Spinal cord (tissue), 9 donors: ENCODE measurements at regions not wholly inside any gene's neighbourhood (a gene's known extent, or its start where the extent isn't known, plus 50 kb on each side); places are given as distances from the start of the nearest gene placed in this dataset.
A peak's percentile ranks its signal among the peaks of the same experiment; 100 is the strongest.
"Not testable (repeated sequence)": the region's sequence is repeated elsewhere in the genome, so short reads cannot be mapped to it uniquely, and the experiment has no call there.

Experiments
- DNase-seq, 6 donors: peaks; one replicate each; pipeline versions ENCODE4 v3.0.0 to v3.0.0-alpha.2; 2013 to 2015; ENCODE audit warnings: low spot score in 6 of 6, low read depth in 4 of 6
- H3K27ac ChIP-seq: one replicate; pipeline ENCODE4 v1.5.1; 2013; ENCODE audit warnings: low read depth, low read length, control low read depth
- H3K27me3 ChIP-seq: one replicate; pipeline ENCODE4 v1.6.1; 2013; ENCODE audit warnings: low read length; ENCODE audit not compliant: control insufficient read depth, insufficient read depth
- H3K36me3 ChIP-seq: one replicate; pipeline ENCODE4 v1.6.1; 2013; ENCODE audit warnings: low read length; ENCODE audit not compliant: control insufficient read depth, insufficient read depth
- H3K4me1 ChIP-seq: one replicate; pipeline ENCODE4 v1.6.1; 2013; ENCODE audit warnings: low read length; ENCODE audit not compliant: control insufficient read depth, insufficient read depth
- H3K4me3 ChIP-seq: one replicate; pipeline ENCODE4 v1.5.1; 2013; ENCODE audit warnings: low read depth, low read length, control low read depth
- H3K9me3 ChIP-seq: one replicate; pipeline ENCODE4 v1.6.1; 2013; ENCODE audit warnings: low read length; ENCODE audit not compliant: control insufficient read depth, insufficient read depth
- WGBS: methylation state at CpG from one replicate; pipeline ENCODE4 v1.1.5; 2013; ENCODE audit warnings: missing lambda C conversion rate; ENCODE audit not compliant: insufficient coverage; 5-methylcytosine and 5-hydroxymethylcytosine counted together
- donor health status: healthy.

DNA sequence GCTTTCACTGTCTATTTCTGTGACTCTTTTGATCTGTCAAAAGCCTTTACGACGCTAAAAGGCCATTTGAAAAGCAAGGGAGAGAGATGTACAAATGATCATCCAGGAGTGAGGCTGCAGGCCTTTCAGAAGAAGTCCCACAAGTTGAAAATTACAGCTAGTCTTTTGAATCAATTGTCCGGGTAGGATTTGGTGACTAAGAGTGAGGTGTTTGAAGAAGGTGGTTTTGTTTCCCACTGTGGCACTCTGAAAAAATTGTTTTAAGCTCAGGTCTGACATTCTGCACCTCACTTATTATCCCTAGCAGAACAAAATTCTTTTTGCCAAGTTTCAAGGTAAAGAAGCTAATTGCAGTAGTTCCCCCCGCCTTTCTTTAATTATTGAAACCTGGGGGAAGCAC is 50.8 kb upstream of the TMEM108 start:
- no peaks in the 10 kb centered on the region for H3K9me3 ChIP-seq
- no peak for DNase-seq
- no peaks in the 10 kb centered on the region for H3K4me1 ChIP-seq
- no peak overlapping the region for H3K27ac ChIP-seq
- H3K4me3 ChIP-seq, result no peak overlapping the region
- H3K36me3 ChIP-seq, result no peaks in the 10 kb centered on the region
- 79% methylated on average over 2 of the region's 4 CpGs for WGBS
- no peaks in the 10 kb centered on the region for H3K27me3 ChIP-seq

DNA sequence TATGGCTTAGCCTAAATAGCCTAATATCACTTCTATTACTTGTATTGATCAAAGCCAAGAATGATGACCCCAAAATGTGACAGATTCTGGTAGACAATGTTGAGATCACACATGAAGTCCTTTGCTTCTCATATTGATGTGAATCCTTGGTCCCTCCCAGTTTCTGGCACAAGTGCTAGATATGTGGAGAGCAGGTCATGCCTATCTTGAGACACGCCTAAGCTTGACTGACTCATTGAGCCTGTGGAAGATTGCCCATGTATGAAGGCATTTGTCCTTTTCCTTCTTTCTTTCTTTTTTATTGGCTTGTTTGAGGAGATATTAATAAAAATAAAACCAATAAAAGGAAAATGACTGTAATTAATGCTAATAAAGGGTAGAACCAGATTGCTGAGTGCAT is 54.0 kb upstream of the TMEM108 start:
- H3K4me1 ChIP-seq, result no peaks in the 10 kb centered on the region
- H3K27ac ChIP-seq, result no peak overlapping the region
- no peak for DNase-seq
- no peak overlapping the region for H3K4me3 ChIP-seq
- WGBS, result no CpG with 5 or more reads among the region's 1 CpG
- no peaks in the 10 kb centered on the region for H3K9me3 ChIP-seq
- H3K27me3 ChIP-seq, result no peaks in the 10 kb centered on the region
- no peaks in the 10 kb centered on the region for H3K36me3 ChIP-seq

DNA sequence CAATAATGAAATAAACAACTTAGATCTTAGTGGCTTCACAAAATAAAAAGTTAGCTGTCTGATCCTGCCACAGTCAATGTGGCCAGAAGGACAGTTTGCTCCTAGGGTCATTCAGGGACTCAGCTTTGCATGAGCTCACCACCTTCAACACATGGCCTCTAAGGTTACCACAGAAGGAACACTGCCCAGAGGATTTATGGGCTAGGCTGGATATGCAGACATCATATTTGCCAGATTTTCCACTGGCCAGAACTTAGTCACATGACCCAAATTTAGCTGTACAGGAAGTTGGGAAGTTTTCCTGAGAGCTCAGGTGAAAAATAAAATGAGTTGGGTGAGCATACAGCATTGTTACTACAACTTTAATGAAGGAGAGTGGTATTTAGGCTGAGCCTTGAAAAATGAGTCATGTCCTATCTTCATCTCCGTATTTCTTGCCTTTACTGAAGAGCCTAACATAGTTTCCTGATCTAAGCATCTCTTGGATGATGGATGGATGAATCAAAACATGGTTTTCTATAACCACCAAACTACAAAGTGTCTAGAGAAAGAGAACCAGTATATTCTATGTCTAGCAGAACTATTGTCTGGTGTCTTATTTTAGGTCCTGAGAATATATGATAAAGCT is 54.9 kb upstream of the TMEM108 start:
- no CpG with 5 or more reads among the region's 1 CpG for WGBS
- H3K9me3 ChIP-seq, result no peaks in the 10 kb centered on the region
- H3K36me3 ChIP-seq, result no peaks in the 10 kb centered on the region
- H3K27ac ChIP-seq, result no peak overlapping the region
- no peak overlapping the region for H3K4me3 ChIP-seq
- DNase-seq, result no peak
- no peaks in the 10 kb centered on the region for H3K4me1 ChIP-seq
- H3K27me3 ChIP-seq, result no peaks in the 10 kb centered on the region

DNA sequence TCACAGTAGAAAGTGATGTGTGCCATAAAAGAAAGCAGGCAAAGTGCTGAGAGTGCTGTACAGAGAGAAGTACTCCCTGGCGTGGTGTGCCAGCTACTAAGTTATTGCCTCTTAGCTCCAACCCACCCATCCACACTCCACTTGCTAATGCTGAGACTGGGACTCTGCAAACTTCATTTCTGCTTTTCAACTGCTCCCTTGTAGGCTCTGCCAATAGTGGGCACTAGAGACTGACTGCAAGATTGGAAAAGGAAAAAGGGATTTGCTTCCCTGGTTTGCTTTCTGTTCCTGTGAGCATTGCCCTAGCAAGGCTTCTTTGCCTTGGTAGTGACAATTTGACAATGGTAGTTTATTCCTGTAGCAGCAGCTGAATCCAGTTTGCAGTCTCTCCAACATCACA is 56.5 kb upstream of the TMEM108 start:
- Histone ChIP-seq H3K4me3 (no peak overlapping the region), H3K36me3 (no peaks in the 10 kb centered on the region), H3K9me3 (no peaks in the 10 kb centered on the region), H3K27me3 (no peaks in the 10 kb centered on the region), H3K4me1 (no peaks in the 10 kb centered on the region), H3K27ac (no peak overlapping the region)
- DNase-seq, result peak in 1 of 6 donors; percentile 39
- WGBS, result no CpG with 5 or more reads among the region's 1 CpG

DNA sequence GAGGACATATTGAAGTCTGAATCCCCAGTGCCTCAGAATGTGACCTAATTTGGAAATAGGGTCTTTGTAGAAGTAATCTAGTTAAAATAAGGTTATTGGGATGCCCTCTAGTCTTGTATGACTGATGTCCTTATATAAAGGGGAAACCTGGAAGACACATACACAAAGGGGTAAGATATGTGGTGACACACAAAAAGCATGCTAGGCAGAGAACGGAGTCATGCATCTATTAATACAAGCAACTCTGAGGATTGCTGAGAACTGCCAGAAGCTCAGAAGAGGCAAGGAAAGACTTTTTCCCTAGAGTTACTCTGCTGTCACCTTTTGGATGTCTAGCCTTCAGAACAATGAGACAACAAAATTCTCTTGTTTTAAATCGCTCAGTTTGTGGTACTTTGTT is 58.1 kb upstream of the TMEM108 start:
- Histone ChIP-seq H3K27ac (no peak overlapping the region), H3K4me3 (no peak overlapping the region), H3K36me3 (no peaks in the 10 kb centered on the region), H3K4me1 (no peaks in the 10 kb centered on the region), H3K9me3 (no peaks in the 10 kb centered on the region), H3K27me3 (no peaks in the 10 kb centered on the region)
- no peak for DNase-seq
- WGBS, result 90% methylated on average over 2 of the region's 2 CpGs

DNA sequence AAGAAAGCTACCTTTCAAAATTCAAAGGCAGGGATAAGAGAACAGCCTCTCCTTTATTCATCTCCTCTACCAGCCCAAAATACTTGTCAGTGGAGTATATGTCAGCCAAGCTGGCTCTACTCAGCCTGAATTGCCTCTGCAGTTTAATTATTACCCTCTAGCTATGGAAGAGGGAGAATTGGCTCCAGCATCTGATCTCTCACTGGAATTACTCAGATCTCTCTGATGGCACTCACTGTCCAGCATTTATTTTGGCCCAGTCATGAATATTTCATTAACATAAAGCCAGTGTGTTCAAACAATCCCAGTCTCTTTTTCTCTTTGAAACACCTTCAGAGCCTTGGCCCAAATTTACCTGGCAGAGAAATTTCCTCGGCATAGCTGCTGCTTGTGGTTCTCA is 58.6 kb upstream of the TMEM108 start:
- no peak overlapping the region for H3K4me3 ChIP-seq
- no peaks in the 10 kb centered on the region for H3K27me3 ChIP-seq
- H3K4me1 ChIP-seq, result no peaks in the 10 kb centered on the region
- H3K9me3 ChIP-seq, result no peaks in the 10 kb centered on the region
- H3K36me3 ChIP-seq, result no peaks in the 10 kb centered on the region
- WGBS, result no CpG with 5 or more reads among the region's 1 CpG
- no peak overlapping the region for H3K27ac ChIP-seq
- no peak for DNase-seq

DNA sequence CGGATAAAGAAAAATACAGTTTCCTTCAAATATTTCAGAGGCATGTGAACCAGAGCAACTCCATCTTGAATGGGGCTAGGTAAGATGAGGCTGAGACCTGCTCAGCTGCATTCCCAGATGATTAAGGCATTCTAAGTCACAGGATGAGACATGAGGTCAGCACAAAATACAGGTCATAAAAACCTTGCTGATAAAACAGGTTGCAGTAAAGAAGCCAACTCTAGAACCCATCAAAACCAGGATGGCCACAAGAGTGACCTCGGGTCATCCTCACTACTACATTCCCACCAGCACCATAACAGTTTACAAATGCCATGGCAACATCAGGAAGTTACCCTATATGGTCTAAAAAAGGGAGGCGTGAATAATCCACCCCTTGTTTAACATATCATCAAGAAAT is 59.2 kb upstream of the TMEM108 start:
- not testable (repeated sequence) for H3K4me3 ChIP-seq, H3K36me3 ChIP-seq, H3K27ac ChIP-seq, H3K9me3 ChIP-seq, H3K27me3 ChIP-seq, H3K4me1 ChIP-seq, DNase-seq
- WGBS, result no CpG with 5 or more reads among the region's 3 CpGs

DNA sequence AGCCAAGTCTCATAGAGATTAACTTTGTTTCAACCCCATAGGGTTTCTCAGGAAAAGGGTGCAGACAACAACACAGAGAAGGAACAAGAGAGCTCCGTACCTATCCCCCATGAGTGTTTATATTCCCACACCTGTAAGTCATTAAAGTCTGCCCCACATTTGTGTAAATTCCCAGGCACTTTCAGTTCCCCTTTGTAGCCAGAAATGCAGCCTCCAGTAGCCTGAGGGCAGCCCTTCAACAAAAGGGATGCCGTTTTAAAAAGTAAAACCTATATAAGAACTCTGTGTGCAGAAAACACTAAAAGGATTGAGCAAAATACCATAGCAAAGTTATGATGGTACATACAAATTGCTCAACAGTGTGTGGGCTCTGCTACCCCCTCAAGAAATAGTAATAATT is 59.7 kb upstream of the TMEM108 start:
- DNase-seq, result no peak
- no peaks in the 10 kb centered on the region for H3K4me1 ChIP-seq
- H3K27me3 ChIP-seq, result no peaks in the 10 kb centered on the region
- WGBS, result 80% methylated on average over 1 of the region's 2 CpGs
- no peaks in the 10 kb centered on the region for H3K36me3 ChIP-seq
- H3K4me3 ChIP-seq, result no peak overlapping the region
- H3K9me3 ChIP-seq, result no peaks in the 10 kb centered on the region
- no peak overlapping the region for H3K27ac ChIP-seq

DNA sequence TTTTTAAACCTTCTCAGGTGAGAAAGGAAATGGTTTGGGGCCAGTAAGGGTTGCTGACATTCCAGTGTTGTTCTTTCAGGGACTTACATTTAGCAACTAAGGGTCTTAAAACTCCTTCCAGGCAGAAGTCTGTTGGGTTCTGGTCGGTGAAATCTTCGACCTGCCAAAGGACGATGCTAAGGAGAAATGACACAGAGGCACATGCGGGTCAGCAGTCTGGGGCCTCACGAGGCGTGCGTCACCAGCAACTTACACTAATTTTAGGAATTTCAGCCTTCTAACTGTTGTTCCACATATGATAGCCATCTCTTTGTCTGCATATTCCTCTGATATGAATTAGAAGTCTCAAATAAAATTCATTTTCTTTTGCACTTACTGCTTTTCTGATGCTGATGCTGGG is 64.1 kb upstream of the TMEM108 start:
- Histone ChIP-seq H3K4me3 (no peak overlapping the region), H3K4me1 (no peaks in the 10 kb centered on the region), H3K27me3 (no peaks in the 10 kb centered on the region), H3K27ac (no peak overlapping the region), H3K9me3 (no peaks in the 10 kb centered on the region), H3K36me3 (no peaks in the 10 kb centered on the region)
- WGBS, result 99% methylated on average over 7 of the region's 7 CpGs
- no peak for DNase-seq

DNA sequence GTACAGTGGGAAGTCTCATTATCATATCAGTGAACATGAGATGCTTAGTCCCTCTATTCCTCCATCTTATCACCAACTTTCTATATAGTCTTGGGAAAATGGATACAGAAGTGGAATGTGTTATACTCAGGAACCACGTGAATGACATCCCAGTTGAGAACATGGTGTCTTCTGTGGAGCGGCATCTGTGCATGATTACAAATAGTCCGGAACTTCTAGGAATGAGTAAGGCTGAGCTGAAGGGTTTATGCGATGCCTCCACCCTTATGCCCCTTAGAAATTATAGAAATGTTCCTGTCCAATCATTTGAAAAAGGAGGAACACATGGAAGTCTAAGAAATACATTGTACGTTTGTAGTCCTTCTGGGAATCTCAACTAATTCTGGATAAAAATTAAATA is 64.8 kb upstream of the TMEM108 start:
- 100% methylated on average over 2 of the region's 5 CpGs for WGBS
- Histone ChIP-seq H3K4me1 (no peaks in the 10 kb centered on the region), H3K4me3 (no peak overlapping the region), H3K27ac (no peak overlapping the region), H3K9me3 (no peaks in the 10 kb centered on the region), H3K27me3 (no peaks in the 10 kb centered on the region), H3K36me3 (no peaks in the 10 kb centered on the region)
- DNase-seq, result no peak
